Endodermal cell (in vitro differentiated cells): ENCODE measurements at regions not wholly inside any gene's neighbourhood (a gene's known extent, or its start where the extent isn't known, plus 50 kb on each side); places are given as distances from the start of the nearest gene placed in this dataset.

Source experiments
- DNase-seq: peaks from one replicate; pipeline ENCODE4 v3.0.0-alpha.2; 2017
- H3K27ac ChIP-seq: 2 replicates; pipeline ENCODE4 v1.5.1; 2013; ENCODE audit warnings: mild to moderate bottlenecking, low read depth, low read length, moderate library complexity
- H3K27me3 ChIP-seq: 2 replicates; pipeline ENCODE4 v1.6.1; 2013; ENCODE audit warnings: mild to moderate bottlenecking, low read length, moderate library complexity; ENCODE audit not compliant: insufficient read depth, control insufficient read depth, poor library complexity, severe bottlenecking
- H3K36me3 ChIP-seq: 2 replicates; pipeline ENCODE4 v1.7.0; 2013; ENCODE audit warnings: mild to moderate bottlenecking, low read length, moderate library complexity; ENCODE audit not compliant: control insufficient read depth, insufficient read depth
- H3K4me1 ChIP-seq: one replicate; pipeline ENCODE4 v1.7.0; 2013; ENCODE audit warnings: low read length; ENCODE audit not compliant: control insufficient read depth, insufficient read depth
- H3K4me3 ChIP-seq: 2 replicates; pipeline ENCODE4 v1.5.1; 2013; ENCODE audit warnings: mild to moderate bottlenecking, low read length, moderate library complexity
- H3K9ac ChIP-seq: 2 replicates; pipeline ENCODE4 v1.6.1; 2013; ENCODE audit warnings: mild to moderate bottlenecking, low read length, moderate library complexity; ENCODE audit not compliant: poor library complexity, severe bottlenecking; ENCODE audit errors: extremely low read depth
- H3K9me3 ChIP-seq: 2 replicates; pipeline ENCODE4 v1.6.1; 2013; ENCODE audit warnings: mild to moderate bottlenecking, low read length, moderate library complexity; ENCODE audit not compliant: control insufficient read depth
- H3K27ac Mint-ChIP-seq: 2 replicates; pipeline ENCODE4 v1.8.0; 2020; ENCODE audit warnings: mixed read lengths
- H3K27me3 Mint-ChIP-seq: 2 replicates; pipeline ENCODE4 v1.8.0; 2021; ENCODE audit warnings: mild to moderate bottlenecking, mixed read lengths; ENCODE audit not compliant: insufficient read depth
- H3K36me3 Mint-ChIP-seq: 2 replicates; pipeline ENCODE4 v1.8.0; 2020; ENCODE audit warnings: low read depth, mixed read lengths
- H3K4me1 Mint-ChIP-seq: 2 replicates; pipeline ENCODE4 v1.8.0; 2020; ENCODE audit warnings: mixed read lengths
- H3K4me3 Mint-ChIP-seq: 2 replicates; pipeline ENCODE4 v1.8.0; 2020; ENCODE audit warnings: mild to moderate bottlenecking, moderate library complexity, mixed read lengths
- H3K9me3 Mint-ChIP-seq: 2 replicates; pipeline ENCODE4 v1.8.0; 2020; ENCODE audit warnings: mild to moderate bottlenecking, mixed read lengths
- WGBS, 2 experiments: methylation state at CpG; one replicate each; pipeline versions ENCODE4 v1.1.5 to v1.1.7; 2013; ENCODE audit warnings: missing lambda C conversion rate in 2 of 2, mixed read lengths in 1 of 2; ENCODE audit not compliant: insufficient coverage in 1 of 2, insufficient read length in 1 of 2; 5-methylcytosine and 5-hydroxymethylcytosine counted together
- TF ChIP-seq, protein P1 (sequence below): fragments of 200-600 bp; sonication (generic); conservative IDR thresholded peaks from 2 replicates; pipeline ENCODE4 v1.5.0; 2021; ENCODE audit warnings: antibody characterized with exemption, mild to moderate bottlenecking

GRCh38 chr1:173410794-173411236 is 66.3 kb upstream of the PRDX6 start:
- Histone ChIP-seq H3K27ac (no peak overlapping the region), H3K27me3 (no peaks in the 10 kb centered on the region), H3K9ac (no peak overlapping the region), H3K36me3 (peaks cover under 1% of the 10 kb centered on the region), H3K4me1 (no peaks in the 10 kb centered on the region), H3K9me3 (no peaks in the 10 kb centered on the region), H3K4me3 (no peak overlapping the region)
- TF ChIP-seq, protein P1, sequence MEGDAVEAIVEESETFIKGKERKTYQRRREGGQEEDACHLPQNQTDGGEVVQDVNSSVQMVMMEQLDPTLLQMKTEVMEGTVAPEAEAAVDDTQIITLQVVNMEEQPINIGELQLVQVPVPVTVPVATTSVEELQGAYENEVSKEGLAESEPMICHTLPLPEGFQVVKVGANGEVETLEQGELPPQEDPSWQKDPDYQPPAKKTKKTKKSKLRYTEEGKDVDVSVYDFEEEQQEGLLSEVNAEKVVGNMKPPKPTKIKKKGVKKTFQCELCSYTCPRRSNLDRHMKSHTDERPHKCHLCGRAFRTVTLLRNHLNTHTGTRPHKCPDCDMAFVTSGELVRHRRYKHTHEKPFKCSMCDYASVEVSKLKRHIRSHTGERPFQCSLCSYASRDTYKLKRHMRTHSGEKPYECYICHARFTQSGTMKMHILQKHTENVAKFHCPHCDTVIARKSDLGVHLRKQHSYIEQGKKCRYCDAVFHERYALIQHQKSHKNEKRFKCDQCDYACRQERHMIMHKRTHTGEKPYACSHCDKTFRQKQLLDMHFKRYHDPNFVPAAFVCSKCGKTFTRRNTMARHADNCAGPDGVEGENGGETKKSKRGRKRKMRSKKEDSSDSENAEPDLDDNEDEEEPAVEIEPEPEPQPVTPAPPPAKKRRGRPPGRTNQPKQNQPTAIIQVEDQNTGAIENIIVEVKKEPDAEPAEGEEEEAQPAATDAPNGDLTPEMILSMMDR: no peak
- Mint-ChIP-seq H3K36me3 (peaks cover 16% of the 10 kb centered on the region), H3K27ac (no peak overlapping the region), H3K27me3 (no peaks in the 10 kb centered on the region), H3K4me3 (no peak overlapping the region), H3K9me3 (no peaks in the 10 kb centered on the region), H3K4me1 (no peaks in the 10 kb centered on the region)
- DNase-seq: no peak
- 94 to 98% methylated on average over 4 to 5 of the region's 5 CpGs for WGBS, 2 experiments

- Mint-ChIP-seq H3K4me3 (no peak overlapping the region), H3K4me1 (no peaks in the 10 kb centered on the region), H3K9me3 (no peaks in the 10 kb centered on the region), H3K27me3 (no peaks in the 10 kb centered on the region), H3K36me3 (peaks cover 23% of the 10 kb centered on the region), H3K27ac (no peak overlapping the region)
- no peak for DNase-seq
- H3K9me3 ChIP-seq: no peaks in the 10 kb centered on the region
- H3K36me3 ChIP-seq: peaks cover 5% of the 10 kb centered on the region
- 85 to 89% methylated on average over 8 to 15 of the region's 17 CpGs for WGBS, 2 experiments
- no peaks in the 10 kb centered on the region for H3K27me3 ChIP-seq
- no peak overlapping the region for H3K27ac ChIP-seq
- TF ChIP-seq, protein P1: no peak
- H3K4me1 ChIP-seq: no peaks in the 10 kb centered on the region
- H3K4me3 ChIP-seq: no peak overlapping the region
- H3K9ac ChIP-seq: no peak overlapping the region
Measured at GRCh38 chr1:173411835-173412742, 65.0 kb upstream of the PRDX6 start.

GRCh38 chr1:173413271-173413707 is 63.8 kb upstream of the PRDX6 start:
- WGBS, 2 experiments: 94 to 95% methylated on average over 7 of the region's 7 CpGs
- Mint-ChIP-seq H3K27ac (no peak overlapping the region), H3K4me3 (no peak overlapping the region), H3K27me3 (no peaks in the 10 kb centered on the region), H3K36me3 (peaks cover 34% of the 10 kb centered on the region), H3K4me1 (no peaks in the 10 kb centered on the region), H3K9me3 (no peaks in the 10 kb centered on the region)
- Histone ChIP-seq H3K4me3 (no peak overlapping the region), H3K27me3 (no peaks in the 10 kb centered on the region), H3K4me1 (no peaks in the 10 kb centered on the region), H3K36me3 (peaks cover 9% of the 10 kb centered on the region), H3K9me3 (no peaks in the 10 kb centered on the region), H3K27ac (no peak overlapping the region), H3K9ac (no peak overlapping the region)
- no peak for DNase-seq
- TF ChIP-seq, protein P1: no peak
